ENCODE measurements at regions not wholly inside any gene's neighbourhood (a gene's known extent, or its start where the extent isn't known, plus 50 kb on each side); places are given as distances from the start of the nearest gene placed in this dataset.
"Not testable (repeated sequence)": the region's sequence is repeated elsewhere in the genome, so short reads cannot be mapped to it uniquely, and the experiment has no call there.

DNA sequence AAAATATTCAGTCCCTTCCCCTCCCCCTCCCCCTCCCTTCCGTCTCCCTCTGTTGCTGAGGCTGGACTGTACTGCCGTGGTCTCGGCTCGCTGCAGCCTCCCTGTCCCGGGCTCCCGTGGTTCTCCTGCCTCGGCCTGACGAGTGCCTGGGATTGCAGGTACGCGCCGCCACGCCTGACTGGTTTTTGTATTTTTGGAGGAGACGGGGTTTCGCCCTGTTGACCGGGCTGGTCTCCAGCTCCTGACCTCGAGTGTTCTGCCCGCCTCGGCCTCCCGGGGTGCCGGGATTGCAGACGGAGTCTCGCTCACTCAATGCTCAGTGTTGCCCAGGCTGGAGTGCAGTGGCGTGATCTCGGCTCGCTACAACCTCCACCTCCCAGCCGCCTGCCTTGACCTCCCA, 135.5 kb upstream of the PROKR2 start:
- not testable (repeated sequence) for DNase-seq

DNA sequence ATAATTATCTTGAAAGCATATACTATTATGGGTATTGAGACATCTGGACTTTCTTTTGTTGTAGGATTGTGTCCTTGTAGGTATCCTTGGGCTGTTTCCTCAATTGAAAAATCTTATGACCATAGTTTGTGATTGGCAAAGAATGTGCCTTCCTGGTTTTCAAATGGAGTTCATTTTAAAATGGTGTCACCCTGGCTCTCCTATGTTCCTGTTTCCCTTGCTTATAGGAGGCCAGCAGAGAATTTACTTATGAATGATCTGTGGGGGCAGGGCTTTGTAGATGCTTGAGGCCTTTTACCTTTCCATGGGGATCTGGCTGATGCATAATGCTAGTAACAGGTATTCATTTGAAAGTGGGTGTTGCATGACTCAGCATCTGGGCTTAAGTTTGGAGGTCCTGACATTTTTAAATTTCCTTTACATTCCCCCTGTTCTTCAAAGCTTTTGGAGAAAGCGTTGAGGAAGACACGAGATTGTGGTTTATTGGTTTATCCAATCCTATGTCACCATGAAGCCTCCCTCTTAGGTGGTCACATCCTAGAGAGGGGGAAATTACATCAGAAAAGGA, 135.0 kb upstream of the PROKR2 start:
- DNase-seq: no peak

- DNase-seq: peak; percentile 66
These were observed 131.8 kb upstream of the PROKR2 start for GRCh38 chr20:5448449-5449118.

DNA sequence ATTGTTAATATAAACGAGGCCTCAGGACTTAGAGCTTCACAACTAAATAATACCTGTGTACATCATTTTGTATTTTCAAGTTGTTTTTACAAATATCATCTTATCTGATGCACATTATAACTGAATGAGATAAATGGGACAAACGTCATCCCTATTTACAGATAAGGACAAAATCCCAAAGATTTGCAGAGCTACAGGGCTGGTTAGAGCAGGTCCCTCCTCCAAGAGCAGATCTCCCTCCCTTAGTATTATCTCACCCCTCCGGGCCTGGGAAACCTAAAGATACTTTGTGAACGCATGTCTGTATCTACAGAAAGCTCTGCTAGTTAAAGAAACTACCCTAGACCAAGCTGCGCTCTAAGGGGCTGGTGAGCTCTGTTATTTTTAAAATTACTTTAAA, 130.4 kb upstream of the PROKR2 start:
- no peak for DNase-seq

- no peak for DNase-seq
These were observed 128.9 kb upstream of the PROKR2 start for GRCh38 chr20:5445611-5446010.

GRCh38 chr20:5442101-5442500, 125.3 kb upstream of the PROKR2 start:
- no peak for DNase-seq

GRCh38 chr20:5434116-5434515, 117.4 kb upstream of the PROKR2 start:
- DNase-seq: no peak

GRCh38 chr20:5433352-5433751, 116.6 kb upstream of the PROKR2 start:
- no peak for DNase-seq

DNA sequence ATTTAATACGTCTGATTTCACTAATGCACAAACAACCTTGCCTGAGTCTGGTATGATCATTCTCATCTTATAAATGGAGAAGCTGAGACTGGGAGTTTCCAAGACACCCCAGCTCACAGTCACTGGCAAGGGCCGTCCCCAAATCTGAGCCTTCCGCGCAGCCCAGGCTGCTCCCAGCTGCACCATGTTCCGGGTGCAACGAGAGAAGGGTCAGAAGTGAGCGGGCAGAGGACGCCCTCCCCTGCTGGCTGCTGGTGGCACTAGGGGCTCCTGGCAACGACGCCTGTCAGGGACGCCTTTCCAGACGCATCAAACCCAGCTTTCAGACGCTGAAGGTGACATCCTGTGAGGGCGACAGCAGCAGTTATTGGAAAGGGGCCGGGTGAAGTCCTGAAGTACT, 115.3 kb upstream of the PROKR2 start:
- DNase-seq: no peak

DNA sequence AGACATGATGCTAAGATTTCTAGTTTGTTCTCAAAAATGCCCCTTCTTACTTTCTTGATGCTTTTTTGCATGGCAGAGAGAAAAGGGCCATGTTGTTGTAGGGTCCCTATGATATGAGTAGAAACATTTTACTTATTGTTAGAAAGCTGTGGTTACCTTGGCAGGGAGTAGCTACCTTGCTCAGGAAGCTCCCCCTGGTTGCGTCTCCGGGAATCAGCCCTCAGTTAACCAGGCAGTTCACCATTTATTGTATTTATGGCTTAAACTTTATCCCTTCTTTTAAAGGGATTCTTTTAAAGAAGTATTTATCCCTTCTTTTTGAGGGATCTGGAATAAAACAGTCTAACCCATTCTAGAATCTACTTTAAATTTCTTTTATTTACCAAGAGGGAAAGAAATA, 113.9 kb upstream of the PROKR2 start:
- no peak for DNase-seq

DNA sequence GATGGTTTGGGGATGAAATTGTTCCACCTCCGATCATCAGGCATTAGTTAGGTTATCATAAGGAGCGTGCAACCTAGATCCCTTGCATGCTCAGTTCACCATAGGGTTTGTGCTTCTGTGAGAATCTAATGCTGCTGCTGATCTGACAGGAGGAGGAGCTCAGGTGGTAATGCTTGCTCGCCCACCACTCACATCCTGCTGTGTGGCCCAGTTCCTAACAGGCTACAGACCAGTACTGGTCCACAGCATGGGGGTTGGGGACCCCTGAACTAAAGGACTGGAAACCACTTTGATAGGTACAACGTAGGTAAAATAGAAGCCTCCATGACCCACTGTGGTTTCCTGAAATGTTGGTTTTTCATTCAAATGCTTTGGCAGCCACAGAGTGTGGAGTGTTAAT, 109.3 kb upstream of the PROKR2 start:
- DNase-seq: no peak

DNA sequence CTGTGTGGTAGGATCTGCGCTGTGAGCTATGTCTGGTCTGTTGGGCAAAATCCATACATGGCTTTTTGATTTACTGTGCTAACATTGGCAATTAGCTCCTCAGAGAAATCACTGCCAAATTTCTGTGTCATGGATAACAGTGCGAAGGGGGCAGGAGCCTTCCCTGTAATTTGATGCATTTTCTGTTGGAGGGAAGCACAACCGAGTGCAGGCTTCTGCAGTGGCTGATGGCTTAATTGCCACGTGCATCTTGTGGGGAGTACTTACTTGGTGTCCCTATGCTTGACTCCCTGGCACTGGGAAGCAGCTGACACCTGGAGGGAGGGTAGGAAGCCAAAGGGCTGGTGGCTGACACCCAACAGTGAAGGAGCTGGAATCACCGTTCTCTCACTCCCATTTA, 99.3 kb upstream of the PROKR2 start:
- DNase-seq: no peak

- no peak for DNase-seq
These were observed 96.6 kb upstream of the PROKR2 start for GRCh38 chr20:5413394-5413793.

DNA sequence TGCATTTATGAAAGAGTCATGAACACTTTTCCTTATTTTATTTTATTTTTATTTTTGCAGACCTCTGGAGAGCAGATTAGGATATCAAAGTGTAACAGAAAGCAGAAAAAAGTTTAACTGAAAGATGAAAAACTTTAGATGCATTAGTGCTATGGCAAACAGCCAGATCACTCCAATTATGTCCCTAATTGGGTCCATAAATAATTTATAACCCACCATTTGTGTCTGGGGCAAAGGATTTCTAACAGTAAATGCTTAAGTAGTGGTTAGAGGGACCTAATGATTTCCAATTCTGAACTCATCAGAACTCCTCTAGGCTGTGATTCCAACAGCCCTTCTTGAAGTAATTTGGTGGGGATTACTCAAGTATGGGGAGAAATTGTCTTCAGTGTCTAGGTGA, 93.7 kb upstream of the PROKR2 start:
- no peak for DNase-seq

- DNase-seq: peak; percentile 66
These were observed 86.3 kb upstream of the PROKR2 start for GRCh38 chr20:5402903-5403531.

DNA sequence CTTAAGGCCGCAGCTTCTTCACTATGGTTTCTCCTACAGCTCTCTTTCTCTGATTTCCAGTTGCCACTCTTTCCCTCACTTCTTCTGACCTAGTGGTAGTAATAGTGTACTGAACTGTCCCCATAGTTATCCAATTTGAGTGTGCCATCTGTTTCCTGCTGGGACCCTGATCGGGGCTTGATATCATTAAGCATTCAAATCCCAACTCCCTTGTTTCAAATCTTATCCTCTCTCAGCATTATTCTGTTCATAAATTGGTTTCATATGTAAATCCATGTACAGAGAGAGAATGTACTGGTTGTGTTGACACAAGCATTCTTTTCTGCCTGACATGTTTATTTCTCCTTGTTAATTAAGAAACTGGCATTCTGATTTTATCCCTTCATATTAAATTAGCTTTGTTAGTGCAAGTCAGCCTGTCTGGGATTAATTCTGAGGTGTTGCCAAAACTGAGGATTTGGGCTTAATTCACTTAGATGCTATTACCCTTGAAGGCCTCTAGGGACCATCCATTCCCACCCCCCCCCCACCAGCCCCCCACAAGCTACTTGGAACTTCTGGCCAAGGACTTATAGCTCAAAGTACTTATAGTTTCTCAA, 84.6 kb upstream of the PROKR2 start:
- DNase-seq: no peak

GRCh38 chr20:5400164-5400762, 83.5 kb upstream of the PROKR2 start:
- DNase-seq: peak; percentile 14

DNA sequence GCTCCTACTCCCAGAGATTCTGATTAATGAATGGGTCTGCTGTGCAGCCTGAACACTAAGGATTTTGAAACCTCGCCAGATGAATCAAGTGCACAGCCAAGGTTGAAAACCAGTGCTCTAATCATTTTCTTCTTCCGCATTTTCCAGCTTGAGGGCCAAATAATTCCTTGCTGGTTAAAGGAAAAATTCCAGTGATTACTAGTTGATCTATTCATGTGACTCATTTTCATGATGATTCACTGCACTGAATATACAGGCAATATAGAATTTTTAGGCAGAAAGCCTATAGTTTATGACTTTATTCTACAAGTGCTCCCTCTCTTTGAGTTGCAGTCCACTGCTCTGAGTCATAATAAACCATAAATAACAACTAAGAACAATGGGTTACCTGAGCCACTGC, 80.6 kb upstream of the PROKR2 start:
- no peak for DNase-seq

- DNase-seq: no peak
These were observed 79.4 kb upstream of the PROKR2 start for GRCh38 chr20:5395932-5396727.

DNA sequence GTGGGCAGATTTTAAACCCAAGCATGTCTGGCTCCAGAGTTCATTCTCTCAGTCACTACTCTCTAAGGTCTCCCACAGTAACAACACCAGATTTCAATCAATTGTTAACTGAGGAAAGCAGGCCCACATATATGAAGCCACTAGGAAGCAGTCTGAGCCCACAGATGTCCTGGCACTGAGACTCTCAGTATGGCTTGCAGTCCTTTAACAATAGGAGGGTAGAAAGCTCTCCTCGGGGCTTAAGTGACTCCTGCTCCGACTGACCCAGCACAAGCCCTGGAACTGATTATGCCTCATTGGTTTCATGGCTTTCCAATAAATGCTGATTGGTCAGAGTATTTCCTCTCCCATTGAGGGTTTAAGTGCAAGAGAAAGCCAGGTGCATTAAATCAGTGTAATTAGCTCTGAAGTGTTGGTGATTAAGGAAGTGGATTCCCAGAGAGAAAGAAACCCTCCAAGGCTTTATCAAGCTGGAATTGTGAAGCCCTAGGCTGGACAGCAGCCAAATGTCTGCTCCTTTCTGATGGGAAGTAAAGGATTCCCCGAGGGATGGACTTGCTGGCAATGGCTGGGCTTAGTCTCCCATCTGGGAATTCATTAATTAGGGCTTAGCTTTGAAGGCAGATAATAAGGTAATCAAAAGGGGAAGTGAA, 76.6 kb upstream of the PROKR2 start:
- no peak for DNase-seq

GRCh38 chr20:5390720-5391119, 74.0 kb upstream of the PROKR2 start:
- DNase-seq: no peak

DNA sequence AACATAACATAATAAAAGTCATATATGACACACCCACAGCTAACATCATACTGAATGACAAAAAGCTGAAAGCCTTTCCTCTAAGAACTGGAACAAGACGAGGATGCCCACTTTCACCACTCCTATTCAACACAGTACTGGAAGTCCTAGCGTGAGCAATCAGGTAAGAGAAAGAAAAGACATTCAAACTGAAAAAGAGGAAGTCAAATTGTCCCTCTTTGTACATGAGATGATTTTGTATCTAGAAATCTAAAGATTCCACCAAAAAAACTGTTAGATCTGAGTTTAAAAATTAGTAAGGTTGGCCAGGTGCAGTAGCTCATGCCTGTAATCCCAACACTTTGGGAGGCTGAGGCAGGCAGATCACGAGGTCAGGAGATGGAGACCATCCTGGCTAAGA, 70.1 kb upstream of the PROKR2 start:
- not testable (repeated sequence) for DNase-seq
